Chondrocyte (in vitro differentiated cells): ENCODE measurements at regions not wholly inside any gene's neighbourhood (a gene's known extent, or its start where the extent isn't known, plus 50 kb on each side); places are given as distances from the start of the nearest gene placed in this dataset.
"Not testable (repeated sequence)": the region's sequence is repeated elsewhere in the genome, so short reads cannot be mapped to it uniquely, and the experiment has no call there.

Experiments
- DNase-seq: peaks from one replicate; pipeline ENCODE4 v3.0.0; 2021; ENCODE audit warnings: mixed read lengths, low spot score
- H3K27ac Mint-ChIP-seq: one replicate; pipeline ENCODE4 v1.8.0; 2021; ENCODE audit warnings: mild to moderate bottlenecking, moderate library complexity, mixed read lengths; ENCODE audit not compliant: unreplicated experiment
- H3K27me3 Mint-ChIP-seq: 2 replicates; pipeline ENCODE4 v1.8.0; 2021; ENCODE audit warnings: low read depth, mixed read lengths
- H3K36me3 Mint-ChIP-seq: 2 replicates; pipeline ENCODE4 v1.8.0; 2021; ENCODE audit warnings: low read depth, mixed read lengths
- H3K4me1 Mint-ChIP-seq: 2 replicates; pipeline ENCODE4 v1.8.0; 2021; ENCODE audit warnings: low read depth, mild to moderate bottlenecking, mixed read lengths
- H3K4me3 Mint-ChIP-seq: one replicate; pipeline ENCODE4 v1.8.0; 2021; ENCODE audit warnings: mild to moderate bottlenecking, moderate library complexity, mixed read lengths; ENCODE audit not compliant: unreplicated experiment
- H3K9me3 Mint-ChIP-seq: 2 replicates; pipeline ENCODE4 v1.8.0; 2021; ENCODE audit warnings: low read depth, mixed read lengths
- CTCF ChIP-seq: fragments of 200-600 bp; sonication (generic); IDR thresholded peaks from 2 replicates; pipeline ENCODE4 v1.5.0; 2021; ENCODE audit warnings: antibody characterized with exemption, mild to moderate bottlenecking, moderate library complexity

- Mint-ChIP-seq H3K36me3 (no peaks in the 10 kb centered on the region), H3K27ac (no peak overlapping the region), H3K27me3 (no peaks in the 10 kb centered on the region), H3K4me3 (no peak overlapping the region), H3K4me1 (no peaks in the 10 kb centered on the region), H3K9me3 (peaks cover 9% of the 10 kb centered on the region)
- no peak for TF ChIP-seq CTCF
- DNase-seq: no peak
Measured at GRCh38 chr2:184372484-184372883, 225.8 kb upstream of the ZNF804A start.

- no peak for TF ChIP-seq CTCF
- no peak overlapping the region for H3K27ac Mint-ChIP-seq
- DNase-seq: no peak
Measured at GRCh38 chr2:184394642-184395041, 203.7 kb upstream of the ZNF804A start.

GRCh38 chr2:184402381-184402780 is 195.9 kb upstream of the ZNF804A start:
- Mint-ChIP-seq H3K27me3 (no peaks in the 10 kb centered on the region), H3K4me3 (no peak overlapping the region), H3K27ac (no peak overlapping the region), H3K9me3 (peaks cover 11% of the 10 kb centered on the region), H3K36me3 (no peaks in the 10 kb centered on the region), H3K4me1 (no peaks in the 10 kb centered on the region)
- no peak for DNase-seq
- no peak for TF ChIP-seq CTCF

More at GRCh38 chr2:184394642-184395041, 203.7 kb upstream of the ZNF804A start:
- peaks cover 1% of the 10 kb centered on the region for H3K27me3 Mint-ChIP-seq
- H3K36me3 Mint-ChIP-seq: no peaks in the 10 kb centered on the region
- H3K4me3 Mint-ChIP-seq: no peak overlapping the region
- no peaks in the 10 kb centered on the region for H3K4me1 Mint-ChIP-seq
- no peaks in the 10 kb centered on the region for H3K9me3 Mint-ChIP-seq

- H3K36me3 Mint-ChIP-seq, H3K4me3 Mint-ChIP-seq, H3K27ac Mint-ChIP-seq, H3K4me1 Mint-ChIP-seq, H3K27me3 Mint-ChIP-seq, DNase-seq: not testable (repeated sequence)
- peaks cover 19% of the 10 kb centered on the region for H3K9me3 Mint-ChIP-seq
Measured at GRCh38 chr2:184407041-184407630, 191.2 kb upstream of the ZNF804A start.

- Mint-ChIP-seq H3K4me3 (no peak overlapping the region), H3K36me3 (no peaks in the 10 kb centered on the region), H3K9me3 (peaks cover 19% of the 10 kb centered on the region)
Measured at GRCh38 chr2:184410160-184410559, 188.2 kb upstream of the ZNF804A start.

More at GRCh38 chr2:184410160-184410559, 188.2 kb upstream of the ZNF804A start:
- no peak for DNase-seq
- Mint-ChIP-seq H3K4me1 (no peaks in the 10 kb centered on the region), H3K27ac (no peak overlapping the region), H3K27me3 (no peaks in the 10 kb centered on the region)
- TF ChIP-seq CTCF: no peak
